ENCODE measurements at regions not wholly inside any gene's neighbourhood (a gene's known extent, or its start where the extent isn't known, plus 50 kb on each side); places are given as distances from the start of the nearest gene placed in this dataset.
"Not testable (repeated sequence)": the region's sequence is repeated elsewhere in the genome, so short reads cannot be mapped to it uniquely, and the experiment has no call there.

DNA sequence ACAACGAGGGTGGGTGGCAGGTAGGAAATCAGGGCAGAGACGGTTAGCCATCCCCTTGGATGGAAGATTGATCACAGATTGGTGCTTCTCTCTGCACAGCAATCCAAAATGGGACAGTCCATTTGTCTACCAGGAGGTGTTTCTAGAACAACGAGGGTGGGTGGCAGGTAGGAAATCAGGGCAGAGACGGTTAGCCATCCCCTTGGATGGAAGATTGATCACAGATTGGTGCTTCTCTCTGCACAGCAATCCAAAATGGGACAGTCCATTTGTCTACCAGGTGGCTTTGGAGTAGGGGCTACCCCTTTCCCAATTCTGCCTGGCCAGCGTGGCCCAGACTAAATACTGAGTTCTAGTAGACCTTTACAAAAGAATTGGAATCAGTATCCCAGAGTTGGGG, 452.3 kb downstream of the CD83 start:
- TF ChIP-seq, protein P1, sequence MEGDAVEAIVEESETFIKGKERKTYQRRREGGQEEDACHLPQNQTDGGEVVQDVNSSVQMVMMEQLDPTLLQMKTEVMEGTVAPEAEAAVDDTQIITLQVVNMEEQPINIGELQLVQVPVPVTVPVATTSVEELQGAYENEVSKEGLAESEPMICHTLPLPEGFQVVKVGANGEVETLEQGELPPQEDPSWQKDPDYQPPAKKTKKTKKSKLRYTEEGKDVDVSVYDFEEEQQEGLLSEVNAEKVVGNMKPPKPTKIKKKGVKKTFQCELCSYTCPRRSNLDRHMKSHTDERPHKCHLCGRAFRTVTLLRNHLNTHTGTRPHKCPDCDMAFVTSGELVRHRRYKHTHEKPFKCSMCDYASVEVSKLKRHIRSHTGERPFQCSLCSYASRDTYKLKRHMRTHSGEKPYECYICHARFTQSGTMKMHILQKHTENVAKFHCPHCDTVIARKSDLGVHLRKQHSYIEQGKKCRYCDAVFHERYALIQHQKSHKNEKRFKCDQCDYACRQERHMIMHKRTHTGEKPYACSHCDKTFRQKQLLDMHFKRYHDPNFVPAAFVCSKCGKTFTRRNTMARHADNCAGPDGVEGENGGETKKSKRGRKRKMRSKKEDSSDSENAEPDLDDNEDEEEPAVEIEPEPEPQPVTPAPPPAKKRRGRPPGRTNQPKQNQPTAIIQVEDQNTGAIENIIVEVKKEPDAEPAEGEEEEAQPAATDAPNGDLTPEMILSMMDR (IDR thresholded peaks at IDR 0.05): not testable (repeated sequence)
- not testable (repeated sequence) for TF ChIP-seq POLR2A (IDR thresholded peaks at IDR 0.05)
